GM12878 (cell line): ENCODE measurements at regions not wholly inside any gene's neighbourhood (a gene's known extent, or its start where the extent isn't known, plus 50 kb on each side); places are given as distances from the start of the nearest gene placed in this dataset.

Experiments used
- ATAC-seq: fragments of 200-7000 bp; cut with Tn5 transposase; 3 replicates; pipeline ENCODE4 v1.9.1; 2020; ENCODE audit warnings: mild to moderate bottlenecking, moderate library complexity
- BruUV-seq: library from RNA; stranded (reverse); fragments of 400-500 nt; replicated peaks from 2 replicates; lab custom pipeline; 2021; lab: Mats Ljungman, UMichigan
- CTCF ChIA-PET: fragments of 300-600 bp; sonication (Branson Sonifier 250); formaldehyde crosslinking; extraction: SDS; loops from one replicate; lab custom pipeline; 2021; ENCODE audit warnings: inconsistent platforms; lab: Yijun Ruan, JAX
- POLR2A ChIA-PET: fragments of 350-600 bp; formaldehyde crosslinking; extraction: SDS; loops from one replicate; lab custom pipeline; 2021; ENCODE audit warnings: inconsistent platforms; lab: Charles Lee
- RAD21 ChIA-PET: fragments of 300-600 bp; sonication (Branson Sonifier 250); formaldehyde crosslinking; loops from one replicate; lab custom pipeline; 2023; ENCODE audit warnings: antibody characterized with exemption; ENCODE audit not compliant: unreplicated experiment; lab: Charles Lee
- SMC1A ChIA-PET: fragments of 300-600 bp; sonication (Branson Sonifier 250); formaldehyde crosslinking; loops from one replicate; lab custom pipeline; 2023; ENCODE audit not compliant: unreplicated experiment, uncharacterized antibody; lab: Charles Lee
- DNase-seq: peaks from one replicate; pipeline ENCODE4 v3.0.0-alpha.2; 2011; ENCODE audit warnings: low read depth, low spot score
- FAIRE-seq: peaks from 3 replicates; lab custom pipeline; 2011; peaks lifted over from hg19 to GRCh38; lab: Jason Lieb, UNC
- H2AFZ ChIP-seq: 2 replicates; pipeline ENCODE4 v1.6.0; 2011; ENCODE audit warnings: low read depth, low read length, control low read depth; ENCODE audit not compliant: control insufficient read depth
- H3K27ac ChIP-seq: 2 replicates; pipeline ENCODE4 v1.5.1; 2011; ENCODE audit warnings: control low read depth; ENCODE audit not compliant: control insufficient read depth, insufficient read depth
- H3K27me3 ChIP-seq, 2 experiments: replicated peaks in 1 of 2; 2 replicates each; pipeline versions ENCODE4 v1.6.0 to v1.6.1; 2011; ENCODE audit warnings: low read length in 1 of 2; ENCODE audit not compliant: control insufficient read depth in 2 of 2, insufficient read depth in 2 of 2
- H3K36me3 ChIP-seq, 2 experiments: 2 replicates each; pipeline ENCODE4 v1.5.1; 2011; ENCODE audit warnings: low read length in 1 of 2; ENCODE audit not compliant: control insufficient read depth in 2 of 2, insufficient read depth in 2 of 2
- H3K4me1 ChIP-seq: 2 replicates; pipeline ENCODE4 v1.6.1; 2011; ENCODE audit warnings: mild to moderate bottlenecking, low read length, moderate library complexity, mixed read lengths; ENCODE audit not compliant: control insufficient read depth, insufficient read depth
- H3K4me2 ChIP-seq: 2 replicates; pipeline ENCODE4 v1.6.0; 2011; ENCODE audit warnings: control low read depth; ENCODE audit not compliant: control insufficient read depth, insufficient read depth
- H3K4me3 ChIP-seq: fragments of 200-600 bp; sonication (generic); 2 replicates; pipeline ENCODE4 v1.5.1; 2016
- H3K79me2 ChIP-seq: 2 replicates; pipeline ENCODE4 v1.6.0; 2011; ENCODE audit warnings: low read length; ENCODE audit not compliant: control insufficient read depth, insufficient read depth
- H3K9ac ChIP-seq: 2 replicates; pipeline ENCODE4 v1.8.0; 2011; ENCODE audit warnings: low read length, control low read depth, mixed read lengths; ENCODE audit not compliant: control insufficient read depth, insufficient read depth
- H3K9me3 ChIP-seq: replicated peaks from 3 replicates; pipeline ENCODE4 v1.5.1; 2011; ENCODE audit warnings: mild to moderate bottlenecking, low read length; ENCODE audit not compliant: control insufficient read depth, insufficient read depth
- H4K20me1 ChIP-seq: 2 replicates; pipeline ENCODE4 v1.6.0; 2011; ENCODE audit not compliant: control insufficient read depth, insufficient read depth
- ASH2L ChIP-seq: fragments of 300-600, 200-600 bp; sonication (generic); IDR thresholded peaks from 2 replicates; pipeline ENCODE4 v1.6.1; 2017; ENCODE audit warnings: low read depth, mild to moderate bottlenecking, borderline replicate concordance
- BACH1 ChIP-seq: fragments of 450-650 bp; IDR thresholded peaks from 2 replicates; pipeline ENCODE4 v1.6.1; 2017; ENCODE audit warnings: mild to moderate bottlenecking, borderline replicate concordance
- BHLHE40 ChIP-seq, 2 experiments: fragments of 450-650 bp in 1 of 2; IDR thresholded peaks; 2 replicates each; pipeline ENCODE4 v1.6.1; 2011 to 2017; ENCODE audit warnings: low read depth in 2 of 2, borderline replicate concordance in 1 of 2, improper control_type of control experiment in 1 of 2, low read length in 1 of 2, mild to moderate bottlenecking in 1 of 2
- CREM ChIP-seq: IDR thresholded peaks from 2 replicates; pipeline ENCODE4 v1.6.1; 2014; ENCODE audit warnings: antibody characterized with exemption, low read depth
- HDAC6 ChIP-seq: fragments of 200-600 bp; sonication (generic); IDR thresholded peaks from one replicate; pipeline ENCODE4 v1.8.0; 2017; ENCODE audit warnings: antibody characterized with exemption; ENCODE audit not compliant: unreplicated experiment
- IKZF1 ChIP-seq: fragments of 450-650 bp; conservative IDR thresholded peaks from 2 replicates; pipeline ENCODE4 v1.6.1; 2017; ENCODE audit warnings: antibody characterized with exemption, mild to moderate bottlenecking
- MEF2A ChIP-seq: IDR thresholded peaks from 2 replicates; pipeline ENCODE4 v1.6.1; 2011; ENCODE audit warnings: low read depth, mild to moderate bottlenecking, low read length, moderate library complexity; ENCODE audit not compliant: insufficient read depth
- RAD21 ChIP-seq: IDR thresholded peaks from 2 replicates; pipeline ENCODE4 v1.6.1; 2011; ENCODE audit warnings: mild to moderate bottlenecking, low read depth, low read length, moderate library complexity; ENCODE audit not compliant: insufficient read depth
- RCOR1 ChIP-seq: conservative IDR thresholded peaks from 2 replicates; pipeline ENCODE4 v1.6.1; 2012; ENCODE audit warnings: low read depth, low read length, improper control_type of control experiment
- STAT3 ChIP-seq: IDR thresholded peaks from 2 replicates; pipeline ENCODE4 v1.6.1; 2011; ENCODE audit warnings: low read depth, low read length, improper control_type of control experiment
- SUPT20H ChIP-seq: IDR thresholded peaks from 2 replicates; pipeline ENCODE4 v1.6.1; 2011; ENCODE audit warnings: low read depth, mild to moderate bottlenecking, low read length, moderate library complexity, borderline replicate concordance; ENCODE audit not compliant: control insufficient read depth
- YY1 ChIP-seq: IDR thresholded peaks from 2 replicates; pipeline ENCODE4 v1.6.1; 2011; ENCODE audit warnings: low read depth, mild to moderate bottlenecking, low read length
- WGBS: methylation state at CpG from one replicate; pipeline ENCODE4 v1.1.6; 2016; ENCODE audit warnings: low lambda C conversion rate; ENCODE audit not compliant: insufficient replicate concordance, insufficient coverage; ENCODE audit errors: missing lambda C conversion rate; 5-methylcytosine and 5-hydroxymethylcytosine counted together
- in situ Hi-C: fragments of 300-500 bp; cut with MboI; formaldehyde crosslinking; loops from 9 replicates; pipeline ENCODE4 v1.14.3; 2018; ENCODE audit warnings: mixed read lengths
- intact Hi-C: fragments of 100-400 bp; cut with micrococcal nuclease; formaldehyde crosslinking; loops from one replicate; pipeline ENCODE4 v1.14.2; 2022; ENCODE audit not compliant: unreplicated experiment
- TF ChIP-seq, protein P1 (sequence below): IDR thresholded peaks from 2 replicates; pipeline ENCODE4 v1.6.1; 2011; ENCODE audit warnings: low read depth, mild to moderate bottlenecking, low read length, moderate library complexity, borderline replicate concordance; ENCODE audit errors: extremely low read depth
- TF ChIP-seq, protein P2 (sequence below): IDR thresholded peaks from 2 replicates; pipeline ENCODE4 v1.6.1; 2012; ENCODE audit warnings: mild to moderate bottlenecking, low read depth, low read length

DNA sequence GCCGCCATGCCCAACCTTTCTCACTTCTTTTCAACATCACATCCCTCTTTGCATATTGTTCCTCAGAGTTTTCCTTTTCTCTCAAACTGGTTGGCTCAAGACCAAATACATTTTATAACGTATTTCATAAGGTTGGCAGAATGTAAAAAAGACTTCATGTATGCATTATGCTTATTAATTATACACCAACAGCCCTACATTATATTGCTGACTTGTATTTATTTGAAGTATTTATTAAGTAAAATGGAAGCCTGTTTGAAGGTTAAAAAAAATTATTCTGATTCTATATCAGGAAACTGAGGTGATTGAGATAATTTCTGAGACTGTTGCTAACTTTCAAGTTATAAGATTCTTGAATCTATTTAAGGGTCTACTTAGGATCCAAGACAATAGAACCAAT, 208.0 kb upstream of the KCNH7 start:
- no TSS peak for BruUV-seq
- Histone ChIP-seq H3K4me3 (no peak overlapping the region), H3K36me3 (no peaks in the 10 kb centered on the region), H3K27ac (no peak overlapping the region), H3K9me3 (no peaks in the 10 kb centered on the region), H3K79me2 (no peaks in the 10 kb centered on the region), H3K9ac (no peak overlapping the region), H3K4me1 (no peaks in the 10 kb centered on the region), H4K20me1 (no peaks in the 10 kb centered on the region), H3K4me2 (no peak overlapping the region), H3K27me3 (no peaks in the 10 kb centered on the region), H2AFZ (no peak overlapping the region)
- RAD21 ChIA-PET: no interaction called here
- intact Hi-C loops: no loop called here
- no peak for FAIRE-seq
- no peak for DNase-seq
- in situ Hi-C loops: no loop called here
- no peak for ATAC-seq
- CTCF ChIA-PET: no interaction called here
- 30% methylated on average over 2 of the region's 2 CpGs for WGBS
- POLR2A ChIA-PET: no interaction called here
- TF ChIP-seq CREM (no peak), SUPT20H (no peak), MEF2A (no peak), STAT3 (no peak), HDAC6 (no peak), BACH1 (no peak), IKZF1 (no peak), BHLHE40 (IDR thresholded peaks at IDR 0.05; ENCODE audit: borderline replicate concordance in 1 of 2, low read depth in 2 of 2, low read length in 1 of 2) (no peak), YY1 (no peak), RCOR1 (no peak), RAD21 (no peak), ASH2L (no peak)
- TF ChIP-seq, protein P1, sequence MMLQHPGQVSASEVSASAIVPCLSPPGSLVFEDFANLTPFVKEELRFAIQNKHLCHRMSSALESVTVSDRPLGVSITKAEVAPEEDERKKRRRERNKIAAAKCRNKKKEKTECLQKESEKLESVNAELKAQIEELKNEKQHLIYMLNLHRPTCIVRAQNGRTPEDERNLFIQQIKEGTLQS: no peak
- TF ChIP-seq, protein P2, sequence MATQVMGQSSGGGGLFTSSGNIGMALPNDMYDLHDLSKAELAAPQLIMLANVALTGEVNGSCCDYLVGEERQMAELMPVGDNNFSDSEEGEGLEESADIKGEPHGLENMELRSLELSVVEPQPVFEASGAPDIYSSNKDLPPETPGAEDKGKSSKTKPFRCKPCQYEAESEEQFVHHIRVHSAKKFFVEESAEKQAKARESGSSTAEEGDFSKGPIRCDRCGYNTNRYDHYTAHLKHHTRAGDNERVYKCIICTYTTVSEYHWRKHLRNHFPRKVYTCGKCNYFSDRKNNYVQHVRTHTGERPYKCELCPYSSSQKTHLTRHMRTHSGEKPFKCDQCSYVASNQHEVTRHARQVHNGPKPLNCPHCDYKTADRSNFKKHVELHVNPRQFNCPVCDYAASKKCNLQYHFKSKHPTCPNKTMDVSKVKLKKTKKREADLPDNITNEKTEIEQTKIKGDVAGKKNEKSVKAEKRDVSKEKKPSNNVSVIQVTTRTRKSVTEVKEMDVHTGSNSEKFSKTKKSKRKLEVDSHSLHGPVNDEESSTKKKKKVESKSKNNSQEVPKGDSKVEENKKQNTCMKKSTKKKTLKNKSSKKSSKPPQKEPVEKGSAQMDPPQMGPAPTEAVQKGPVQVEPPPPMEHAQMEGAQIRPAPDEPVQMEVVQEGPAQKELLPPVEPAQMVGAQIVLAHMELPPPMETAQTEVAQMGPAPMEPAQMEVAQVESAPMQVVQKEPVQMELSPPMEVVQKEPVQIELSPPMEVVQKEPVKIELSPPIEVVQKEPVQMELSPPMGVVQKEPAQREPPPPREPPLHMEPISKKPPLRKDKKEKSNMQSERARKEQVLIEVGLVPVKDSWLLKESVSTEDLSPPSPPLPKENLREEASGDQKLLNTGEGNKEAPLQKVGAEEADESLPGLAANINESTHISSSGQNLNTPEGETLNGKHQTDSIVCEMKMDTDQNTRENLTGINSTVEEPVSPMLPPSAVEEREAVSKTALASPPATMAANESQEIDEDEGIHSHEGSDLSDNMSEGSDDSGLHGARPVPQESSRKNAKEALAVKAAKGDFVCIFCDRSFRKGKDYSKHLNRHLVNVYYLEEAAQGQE: no peak
- TF ChIP-seq, all 136 proteins: peak for 0
- SMC1A ChIA-PET: no interaction called here
